Endodermal cell (in vitro differentiated cells): ENCODE measurements at regions not wholly inside any gene's neighbourhood (a gene's known extent, or its start where the extent isn't known, plus 50 kb on each side); places are given as distances from the start of the nearest gene placed in this dataset.

Experiments
- DNase-seq: peaks from one replicate; pipeline ENCODE4 v3.0.0-alpha.2; 2017
- H3K27ac ChIP-seq: 2 replicates; pipeline ENCODE4 v1.5.1; 2013; ENCODE audit warnings: mild to moderate bottlenecking, low read depth, low read length, moderate library complexity
- H3K27me3 ChIP-seq: 2 replicates; pipeline ENCODE4 v1.6.1; 2013; ENCODE audit warnings: mild to moderate bottlenecking, low read length, moderate library complexity; ENCODE audit not compliant: insufficient read depth, control insufficient read depth, poor library complexity, severe bottlenecking
- H3K36me3 ChIP-seq: 2 replicates; pipeline ENCODE4 v1.7.0; 2013; ENCODE audit warnings: mild to moderate bottlenecking, low read length, moderate library complexity; ENCODE audit not compliant: control insufficient read depth, insufficient read depth
- H3K4me1 ChIP-seq: one replicate; pipeline ENCODE4 v1.7.0; 2013; ENCODE audit warnings: low read length; ENCODE audit not compliant: control insufficient read depth, insufficient read depth
- H3K4me3 ChIP-seq: 2 replicates; pipeline ENCODE4 v1.5.1; 2013; ENCODE audit warnings: mild to moderate bottlenecking, low read length, moderate library complexity
- H3K9ac ChIP-seq: 2 replicates; pipeline ENCODE4 v1.6.1; 2013; ENCODE audit warnings: mild to moderate bottlenecking, low read length, moderate library complexity; ENCODE audit not compliant: poor library complexity, severe bottlenecking; ENCODE audit errors: extremely low read depth
- H3K9me3 ChIP-seq: 2 replicates; pipeline ENCODE4 v1.6.1; 2013; ENCODE audit warnings: mild to moderate bottlenecking, low read length, moderate library complexity; ENCODE audit not compliant: control insufficient read depth
- H3K27ac Mint-ChIP-seq: 2 replicates; pipeline ENCODE4 v1.8.0; 2020; ENCODE audit warnings: mixed read lengths
- H3K27me3 Mint-ChIP-seq: 2 replicates; pipeline ENCODE4 v1.8.0; 2021; ENCODE audit warnings: mild to moderate bottlenecking, mixed read lengths; ENCODE audit not compliant: insufficient read depth
- H3K36me3 Mint-ChIP-seq: 2 replicates; pipeline ENCODE4 v1.8.0; 2020; ENCODE audit warnings: low read depth, mixed read lengths
- H3K4me1 Mint-ChIP-seq: 2 replicates; pipeline ENCODE4 v1.8.0; 2020; ENCODE audit warnings: mixed read lengths
- H3K4me3 Mint-ChIP-seq: 2 replicates; pipeline ENCODE4 v1.8.0; 2020; ENCODE audit warnings: mild to moderate bottlenecking, moderate library complexity, mixed read lengths
- H3K9me3 Mint-ChIP-seq: 2 replicates; pipeline ENCODE4 v1.8.0; 2020; ENCODE audit warnings: mild to moderate bottlenecking, mixed read lengths
- CTCF ChIP-seq: fragments of 200-600 bp; sonication (generic); conservative IDR thresholded peaks from 2 replicates; pipeline ENCODE4 v1.5.0; 2021; ENCODE audit warnings: antibody characterized with exemption, mild to moderate bottlenecking
- WGBS, 2 experiments: methylation state at CpG; one replicate each; pipeline versions ENCODE4 v1.1.5 to v1.1.7; 2013; ENCODE audit warnings: missing lambda C conversion rate in 2 of 2, mixed read lengths in 1 of 2; ENCODE audit not compliant: insufficient coverage in 1 of 2, insufficient read length in 1 of 2; 5-methylcytosine and 5-hydroxymethylcytosine counted together

GRCh38 chr18:10225300-10225699, 229.1 kb upstream of the APCDD1 start:
- DNase-seq = no peak
- Histone ChIP-seq H3K27me3 (no peaks in the 10 kb centered on the region), H3K27ac (no peak overlapping the region), H3K36me3 (no peaks in the 10 kb centered on the region), H3K9ac (no peak overlapping the region), H3K9me3 (peaks cover 72% of the 10 kb centered on the region), H3K4me1 (no peaks in the 10 kb centered on the region), H3K4me3 (peak overlapping the region; percentile 11)
- no peak overlapping the region for H3K27ac Mint-ChIP-seq
- 90% methylated on average over 5 to 6 of the region's 6 CpGs for WGBS, 2 experiments
- no peaks in the 10 kb centered on the region for H3K4me1 Mint-ChIP-seq
- no peak overlapping the region for H3K4me3 Mint-ChIP-seq
- H3K36me3 Mint-ChIP-seq = peaks cover 4% of the 10 kb centered on the region
- H3K9me3 Mint-ChIP-seq = peaks cover 61% of the 10 kb centered on the region
- no peaks in the 10 kb centered on the region for H3K27me3 Mint-ChIP-seq
- no peak for TF ChIP-seq CTCF

DNA sequence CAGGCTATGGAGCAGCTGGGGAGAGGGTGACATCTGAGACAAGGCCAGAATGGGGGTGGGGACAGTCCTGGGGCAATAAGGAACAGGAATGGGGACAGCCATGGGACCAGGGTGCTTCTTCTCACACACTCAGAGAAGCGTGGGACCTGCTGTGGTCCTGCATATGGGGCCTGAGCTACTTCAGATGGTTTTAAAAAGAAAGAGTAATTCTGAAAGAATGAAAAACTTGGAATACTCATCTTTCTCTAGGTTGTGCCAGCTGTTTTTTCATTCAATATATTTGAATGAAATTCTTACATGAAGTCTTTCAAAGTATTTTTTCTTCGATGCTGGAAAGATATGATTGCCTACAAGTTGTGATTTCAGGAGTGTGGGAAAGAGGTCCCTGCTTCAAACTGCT, 227.5 kb upstream of the APCDD1 start:
- H3K27me3 Mint-ChIP-seq = no peaks in the 10 kb centered on the region
- no peak overlapping the region for H3K27ac Mint-ChIP-seq
- H3K36me3 ChIP-seq = no peaks in the 10 kb centered on the region
- H3K4me3 Mint-ChIP-seq = no peak overlapping the region
- H3K27ac ChIP-seq = no peak overlapping the region
- H3K27me3 ChIP-seq = no peaks in the 10 kb centered on the region
- no peak for TF ChIP-seq CTCF
- H3K9me3 ChIP-seq = peaks cover 56% of the 10 kb centered on the region
- peaks cover 50% of the 10 kb centered on the region for H3K9me3 Mint-ChIP-seq
- DNase-seq = no peak
- 100% methylated on average over 1 to 2 of the region's 2 CpGs for WGBS, 2 experiments
- H3K4me3 ChIP-seq = no peak overlapping the region
- no peaks in the 10 kb centered on the region for H3K4me1 ChIP-seq
- H3K9ac ChIP-seq = no peak overlapping the region
- no peaks in the 10 kb centered on the region for H3K4me1 Mint-ChIP-seq
- H3K36me3 Mint-ChIP-seq = peaks cover 4% of the 10 kb centered on the region

DNA sequence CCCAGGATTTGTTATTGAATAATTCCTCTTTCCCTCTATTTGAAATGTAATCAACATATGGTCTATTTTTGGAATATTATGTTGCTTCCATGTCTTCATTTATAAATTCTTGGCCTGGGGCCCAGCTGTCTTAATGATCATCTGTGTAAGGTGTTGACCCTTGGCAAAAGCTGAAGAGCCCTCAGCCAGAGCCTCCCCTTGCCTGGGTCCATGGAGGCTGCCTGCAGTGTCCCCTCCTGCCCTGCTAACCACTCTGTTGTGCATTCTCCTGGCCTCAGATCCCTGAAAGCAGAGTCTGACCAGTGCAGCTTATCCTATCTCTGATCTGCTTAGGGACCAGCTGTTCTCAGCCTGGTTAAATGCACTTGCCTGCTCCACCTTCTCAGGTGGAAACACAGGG, 226.1 kb upstream of the APCDD1 start:
- H3K9ac ChIP-seq = no peak overlapping the region
- Mint-ChIP-seq H3K4me1 (no peaks in the 10 kb centered on the region), H3K27me3 (no peaks in the 10 kb centered on the region), H3K9me3 (peaks cover 48% of the 10 kb centered on the region), H3K36me3 (peaks cover 4% of the 10 kb centered on the region), H3K27ac (no peak overlapping the region), H3K4me3 (no peak overlapping the region)
- no peaks in the 10 kb centered on the region for H3K36me3 ChIP-seq
- no peak overlapping the region for H3K27ac ChIP-seq
- TF ChIP-seq CTCF = no peak
- H3K4me3 ChIP-seq = no peak overlapping the region
- H3K27me3 ChIP-seq = no peaks in the 10 kb centered on the region
- no peaks in the 10 kb centered on the region for H3K4me1 ChIP-seq
- peaks cover 57% of the 10 kb centered on the region for H3K9me3 ChIP-seq
- no peak for DNase-seq
